ENCODE measurements at regions not wholly inside any gene's neighbourhood (a gene's known extent, or its start where the extent isn't known, plus 50 kb on each side); places are given as distances from the start of the nearest gene placed in this dataset.

- TF ChIP-seq, protein P1, sequence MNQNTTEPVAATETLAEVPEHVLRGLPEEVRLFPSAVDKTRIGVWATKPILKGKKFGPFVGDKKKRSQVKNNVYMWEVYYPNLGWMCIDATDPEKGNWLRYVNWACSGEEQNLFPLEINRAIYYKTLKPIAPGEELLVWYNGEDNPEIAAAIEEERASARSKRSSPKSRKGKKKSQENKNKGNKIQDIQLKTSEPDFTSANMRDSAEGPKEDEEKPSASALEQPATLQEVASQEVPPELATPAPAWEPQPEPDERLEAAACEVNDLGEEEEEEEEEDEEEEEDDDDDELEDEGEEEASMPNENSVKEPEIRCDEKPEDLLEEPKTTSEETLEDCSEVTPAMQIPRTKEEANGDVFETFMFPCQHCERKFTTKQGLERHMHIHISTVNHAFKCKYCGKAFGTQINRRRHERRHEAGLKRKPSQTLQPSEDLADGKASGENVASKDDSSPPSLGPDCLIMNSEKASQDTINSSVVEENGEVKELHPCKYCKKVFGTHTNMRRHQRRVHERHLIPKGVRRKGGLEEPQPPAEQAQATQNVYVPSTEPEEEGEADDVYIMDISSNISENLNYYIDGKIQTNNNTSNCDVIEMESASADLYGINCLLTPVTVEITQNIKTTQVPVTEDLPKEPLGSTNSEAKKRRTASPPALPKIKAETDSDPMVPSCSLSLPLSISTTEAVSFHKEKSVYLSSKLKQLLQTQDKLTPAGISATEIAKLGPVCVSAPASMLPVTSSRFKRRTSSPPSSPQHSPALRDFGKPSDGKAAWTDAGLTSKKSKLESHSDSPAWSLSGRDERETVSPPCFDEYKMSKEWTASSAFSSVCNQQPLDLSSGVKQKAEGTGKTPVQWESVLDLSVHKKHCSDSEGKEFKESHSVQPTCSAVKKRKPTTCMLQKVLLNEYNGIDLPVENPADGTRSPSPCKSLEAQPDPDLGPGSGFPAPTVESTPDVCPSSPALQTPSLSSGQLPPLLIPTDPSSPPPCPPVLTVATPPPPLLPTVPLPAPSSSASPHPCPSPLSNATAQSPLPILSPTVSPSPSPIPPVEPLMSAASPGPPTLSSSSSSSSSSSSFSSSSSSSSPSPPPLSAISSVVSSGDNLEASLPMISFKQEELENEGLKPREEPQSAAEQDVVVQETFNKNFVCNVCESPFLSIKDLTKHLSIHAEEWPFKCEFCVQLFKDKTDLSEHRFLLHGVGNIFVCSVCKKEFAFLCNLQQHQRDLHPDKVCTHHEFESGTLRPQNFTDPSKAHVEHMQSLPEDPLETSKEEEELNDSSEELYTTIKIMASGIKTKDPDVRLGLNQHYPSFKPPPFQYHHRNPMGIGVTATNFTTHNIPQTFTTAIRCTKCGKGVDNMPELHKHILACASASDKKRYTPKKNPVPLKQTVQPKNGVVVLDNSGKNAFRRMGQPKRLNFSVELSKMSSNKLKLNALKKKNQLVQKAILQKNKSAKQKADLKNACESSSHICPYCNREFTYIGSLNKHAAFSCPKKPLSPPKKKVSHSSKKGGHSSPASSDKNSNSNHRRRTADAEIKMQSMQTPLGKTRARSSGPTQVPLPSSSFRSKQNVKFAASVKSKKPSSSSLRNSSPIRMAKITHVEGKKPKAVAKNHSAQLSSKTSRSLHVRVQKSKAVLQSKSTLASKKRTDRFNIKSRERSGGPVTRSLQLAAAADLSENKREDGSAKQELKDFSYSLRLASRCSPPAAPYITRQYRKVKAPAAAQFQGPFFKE (tag by site-specific recombination; IDR thresholded peaks at IDR 0.05; ENCODE audit: borderline replicate concordance): no peak
- no peak for TF ChIP-seq SP7 (tag by site-specific recombination; IDR thresholded peaks at IDR 0.05)
- TF ChIP-seq, protein P2, sequence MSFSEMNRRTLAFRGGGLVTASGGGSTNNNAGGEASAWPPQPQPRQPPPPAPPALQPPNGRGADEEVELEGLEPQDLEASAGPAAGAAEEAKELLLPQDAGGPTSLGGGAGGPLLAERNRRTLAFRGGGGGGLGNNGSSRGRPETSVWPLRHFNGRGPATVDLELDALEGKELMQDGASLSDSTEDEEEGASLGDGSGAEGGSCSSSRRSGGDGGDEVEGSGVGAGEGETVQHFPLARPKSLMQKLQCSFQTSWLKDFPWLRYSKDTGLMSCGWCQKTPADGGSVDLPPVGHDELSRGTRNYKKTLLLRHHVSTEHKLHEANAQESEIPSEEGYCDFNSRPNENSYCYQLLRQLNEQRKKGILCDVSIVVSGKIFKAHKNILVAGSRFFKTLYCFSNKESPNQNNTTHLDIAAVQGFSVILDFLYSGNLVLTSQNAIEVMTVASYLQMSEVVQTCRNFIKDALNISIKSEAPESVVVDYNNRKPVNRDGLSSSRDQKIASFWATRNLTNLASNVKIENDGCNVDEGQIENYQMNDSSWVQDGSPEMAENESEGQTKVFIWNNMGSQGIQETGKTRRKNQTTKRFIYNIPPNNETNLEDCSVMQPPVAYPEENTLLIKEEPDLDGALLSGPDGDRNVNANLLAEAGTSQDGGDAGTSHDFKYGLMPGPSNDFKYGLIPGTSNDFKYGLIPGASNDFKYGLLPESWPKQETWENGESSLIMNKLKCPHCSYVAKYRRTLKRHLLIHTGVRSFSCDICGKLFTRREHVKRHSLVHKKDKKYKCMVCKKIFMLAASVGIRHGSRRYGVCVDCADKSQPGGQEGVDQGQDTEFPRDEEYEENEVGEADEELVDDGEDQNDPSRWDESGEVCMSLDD (tag by site-specific recombination; IDR thresholded peaks at IDR 0.05): no peak
- TF ChIP-seq ZXDB (tag by site-specific recombination; IDR thresholded peaks at IDR 0.05): no peak
- no peak for TF ChIP-seq ZFP69B (tag by site-specific recombination; IDR thresholded peaks at IDR 0.05)
- no peak for TF ChIP-seq ZBTB48 (tag by site-specific recombination; IDR thresholded peaks at IDR 0.05)
- TF ChIP-seq ZNF112 (tag by site-specific recombination; IDR thresholded peaks at IDR 0.05): no peak
- no peak for TF ChIP-seq HOXA7 (CRISPR knock-in tag; IDR thresholded peaks at IDR 0.05; ENCODE audit: borderline replicate concordance)
- TF ChIP-seq ZNF248 (tag by site-specific recombination; IDR thresholded peaks at IDR 0.05): no peak
These were observed 185.2 kb upstream of the DDI1 start (continued) for GRCh38 chr11:103851166-103851651.

All from HEK293 (cell line).